Retinal pigment epithelial cell (primary cell): ENCODE measurements at regions not wholly inside any gene's neighbourhood (a gene's known extent, or its start where the extent isn't known, plus 50 kb on each side); places are given as distances from the start of the nearest gene placed in this dataset.

Experiments
- DNase-seq: peaks from one replicate; pipeline ENCODE4 v3.0.0-alpha.2; 2010; ENCODE audit warnings: low read depth
- H3K4me3 ChIP-seq: 2 replicates; pipeline ENCODE4 v1.5.1; 2011; ENCODE audit warnings: mild to moderate bottlenecking, low read length, control low read depth, moderate library complexity
- CTCF ChIP-seq: conservative IDR thresholded peaks from 2 replicates; pipeline ENCODE4 v1.5.1; 2011; ENCODE audit warnings: low read depth, low read length, control low read depth, inconsistent platforms

GRCh38 chr7:156496865-156497264 is 143.7 kb upstream of the RNF32 start:
- no peak for TF ChIP-seq CTCF
- H3K4me3 ChIP-seq = no peak overlapping the region
- DNase-seq = no peak

- DNase-seq = no peak
- peak; percentile 9 for TF ChIP-seq CTCF
- H3K4me3 ChIP-seq = no peak overlapping the region
Measured at GRCh38 chr7:156496363-156496769, 144.2 kb upstream of the RNF32 start.

GRCh38 chr7:156494960-156495359 is 145.6 kb upstream of the RNF32 start:
- H3K4me3 ChIP-seq = no peak overlapping the region
- no peak for TF ChIP-seq CTCF
- DNase-seq = no peak

- no peak for DNase-seq
- H3K4me3 ChIP-seq = no peak overlapping the region
- no peak for TF ChIP-seq CTCF
Measured at GRCh38 chr7:156493942-156494341, 146.6 kb upstream of the RNF32 start.

- H3K4me3 ChIP-seq = no peak overlapping the region
- no peak for DNase-seq
- TF ChIP-seq CTCF = no peak
Measured at GRCh38 chr7:156492170-156492569, 148.4 kb upstream of the RNF32 start.

GRCh38 chr7:156491435-156491834 is 149.1 kb upstream of the RNF32 start:
- TF ChIP-seq CTCF = no peak
- DNase-seq = no peak

GRCh38 chr7:156490021-156490800 is 150.4 kb upstream of the RNF32 start:
- no peak for TF ChIP-seq CTCF
- no peak overlapping the region for H3K4me3 ChIP-seq
- no peak for DNase-seq

More at GRCh38 chr7:156491435-156491834, 149.1 kb upstream of the RNF32 start:
- H3K4me3 ChIP-seq = no peak overlapping the region
